Peyer's patch (tissue), 4 donors: ENCODE measurements at regions not wholly inside any gene's neighbourhood (a gene's known extent, or its start where the extent isn't known, plus 50 kb on each side); places are given as distances from the start of the nearest gene placed in this dataset.

Experiments used
- DNase-seq, 3 donors: peaks; one replicate each; pipeline ENCODE4 v3.0.0-alpha.2; 2017 to 2019
- H3K27ac ChIP-seq, 4 donors: fragments of 200-600 bp; sonication (generic); one replicate each; pipeline ENCODE4 v1.5.1; 2016 to 2019
- H3K27me3 ChIP-seq, 2 donors: fragments of 200-600 bp; sonication (generic); one replicate each; pipeline ENCODE4 v1.5.1; 2019
- H3K36me3 ChIP-seq, 3 donors: fragments of 200-600 bp; sonication (generic); one replicate each; pipeline ENCODE4 v1.5.1; 2016 to 2019
- H3K4me1 ChIP-seq, 4 donors: fragments of 200-600 bp; sonication (generic); one replicate each; pipeline ENCODE4 v1.5.1; 2016 to 2019
- H3K4me3 ChIP-seq, 4 donors: fragments of 200-600 bp; sonication (generic); 1 replicate in 3 of 4; 2 replicates in 1 of 4; pipeline ENCODE4 v1.5.1; 2016 to 2019; ENCODE audit warnings: mild to moderate bottlenecking in 1 of 4
- H3K9me3 ChIP-seq, 4 donors: fragments of 200-600 bp; sonication (generic); one replicate each; pipeline ENCODE4 v1.5.1; 2016 to 2019; ENCODE audit warnings: mild to moderate bottlenecking in 1 of 4
- CTCF ChIP-seq, 6 experiments: fragments of 450-650 bp in 4 of 6; fragments of 200-600 bp in 2 of 6; sonication (generic) in 1 of 6; IDR thresholded peaks; one replicate each; pipeline ENCODE4 v1.5.1; 2017 to 2019; ENCODE audit warnings: antibody characterized with exemption in 6 of 6, mild to moderate bottlenecking in 3 of 6, moderate library complexity in 1 of 6
- POLR2A ChIP-seq, 2 donors: fragments of 450-650 bp; IDR thresholded peaks; one replicate each; pipeline ENCODE4 v1.5.1; 2017; ENCODE audit warnings: antibody characterized with exemption in 2 of 2, mild to moderate bottlenecking in 2 of 2, moderate library complexity in 2 of 2

- Histone ChIP-seq H3K36me3 (no peaks in the 10 kb centered on the region), H3K4me3 (no peak overlapping the region), H3K27ac (no peak overlapping the region), H3K9me3 (no peaks in the 10 kb centered on the region), H3K27me3 (no peaks in the 10 kb centered on the region), H3K4me1 (no peaks in the 10 kb centered on the region)
- TF ChIP-seq CTCF (IDR thresholded peaks at IDR 0.05) = no peak
- TF ChIP-seq POLR2A (IDR thresholded peaks at IDR 0.05) = no peak
- DNase-seq = no peak
Observed at GRCh38 chr20:40323361-40323794, 365.7 kb downstream of the MAFB start.

GRCh38 chr20:40322941-40323340 is 366.1 kb downstream of the MAFB start:
- H3K4me1 ChIP-seq = no peaks in the 10 kb centered on the region
- no peaks in the 10 kb centered on the region for H3K36me3 ChIP-seq
- H3K9me3 ChIP-seq = no peaks in the 10 kb centered on the region
- no peaks in the 10 kb centered on the region for H3K27me3 ChIP-seq
- no peak overlapping the region for H3K27ac ChIP-seq
- TF ChIP-seq POLR2A (IDR thresholded peaks at IDR 0.05) (no peak), CTCF (IDR thresholded peaks at IDR 0.05) (no peak)
- no peak overlapping the region for H3K4me3 ChIP-seq
- no peak for DNase-seq

- H3K27ac ChIP-seq = no peak overlapping the region
- H3K4me3 ChIP-seq = no peak overlapping the region
- no peaks in the 10 kb centered on the region for H3K36me3 ChIP-seq
- DNase-seq = no peak
- TF ChIP-seq CTCF (IDR thresholded peaks at IDR 0.05) (no peak), POLR2A (IDR thresholded peaks at IDR 0.05) (no peak)
- no peaks in the 10 kb centered on the region for H3K27me3 ChIP-seq
- H3K9me3 ChIP-seq = no peaks in the 10 kb centered on the region
- H3K4me1 ChIP-seq = no peaks in the 10 kb centered on the region
Observed at GRCh38 chr20:40320517-40321011, 368.5 kb downstream of the MAFB start.

- no peaks in the 10 kb centered on the region for H3K9me3 ChIP-seq
- no peaks in the 10 kb centered on the region for H3K27me3 ChIP-seq
- TF ChIP-seq POLR2A (IDR thresholded peaks at IDR 0.05) = no peak
- TF ChIP-seq CTCF (IDR thresholded peaks at IDR 0.05) = no peak
- H3K36me3 ChIP-seq = no peaks in the 10 kb centered on the region
- no peak overlapping the region for H3K27ac ChIP-seq
- no peak for DNase-seq
- H3K4me3 ChIP-seq = no peak overlapping the region
- no peaks in the 10 kb centered on the region for H3K4me1 ChIP-seq
Observed at GRCh38 chr20:40319741-40320516, 369.1 kb downstream of the MAFB start.

- TF ChIP-seq CTCF (IDR thresholded peaks at IDR 0.05) = no peak
- no peak for TF ChIP-seq POLR2A (IDR thresholded peaks at IDR 0.05)
- no peak overlapping the region for H3K4me3 ChIP-seq
- no peaks in the 10 kb centered on the region for H3K36me3 ChIP-seq
- no peaks in the 10 kb centered on the region for H3K4me1 ChIP-seq
- H3K27ac ChIP-seq = no peak overlapping the region
- H3K9me3 ChIP-seq = no peaks in the 10 kb centered on the region
- H3K27me3 ChIP-seq = no peaks in the 10 kb centered on the region
- no peak for DNase-seq
Observed at GRCh38 chr20:40319056-40319455, 370.0 kb downstream of the MAFB start.
